Fibroblast of skin of scalp (primary cell): ENCODE measurements at regions not wholly inside any gene's neighbourhood (a gene's known extent, or its start where the extent isn't known, plus 50 kb on each side); places are given as distances from the start of the nearest gene placed in this dataset.
"Not testable (repeated sequence)": the region's sequence is repeated elsewhere in the genome, so short reads cannot be mapped to it uniquely, and the experiment has no call there.

Experiments used
- DNase-seq: peaks from one replicate; pipeline ENCODE4 v3.0.0-alpha.2; 2013

DNA sequence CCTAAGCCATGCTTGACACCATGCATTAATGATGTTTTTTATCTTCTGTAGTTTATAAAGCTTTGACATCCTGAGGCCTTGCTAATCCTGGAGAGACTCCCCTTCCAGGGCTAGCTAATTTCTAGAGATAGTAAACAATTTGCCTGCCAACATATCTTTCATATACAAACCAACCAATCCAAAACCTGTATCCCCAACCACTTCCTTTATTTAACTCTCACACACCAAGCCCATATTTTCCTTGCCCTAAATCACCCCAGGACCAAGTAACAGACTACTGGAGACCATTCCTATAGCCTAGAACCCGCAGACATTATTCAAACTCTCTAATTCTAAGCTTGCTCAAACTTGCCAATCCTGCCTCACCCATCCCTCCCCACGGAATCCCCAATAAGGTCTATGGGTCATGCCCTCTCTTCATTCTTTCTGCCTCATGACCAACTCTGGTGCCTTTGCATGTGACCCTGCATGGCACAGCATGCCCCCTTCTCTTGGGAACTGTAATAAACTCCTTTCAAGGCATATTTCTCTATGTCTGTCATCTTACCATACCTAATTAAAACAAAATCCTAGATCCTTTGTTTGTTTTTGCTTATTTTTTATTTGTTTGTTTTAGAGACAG lies 116.6 kb upstream of the CACUL1 start:
- no peak for DNase-seq

DNA sequence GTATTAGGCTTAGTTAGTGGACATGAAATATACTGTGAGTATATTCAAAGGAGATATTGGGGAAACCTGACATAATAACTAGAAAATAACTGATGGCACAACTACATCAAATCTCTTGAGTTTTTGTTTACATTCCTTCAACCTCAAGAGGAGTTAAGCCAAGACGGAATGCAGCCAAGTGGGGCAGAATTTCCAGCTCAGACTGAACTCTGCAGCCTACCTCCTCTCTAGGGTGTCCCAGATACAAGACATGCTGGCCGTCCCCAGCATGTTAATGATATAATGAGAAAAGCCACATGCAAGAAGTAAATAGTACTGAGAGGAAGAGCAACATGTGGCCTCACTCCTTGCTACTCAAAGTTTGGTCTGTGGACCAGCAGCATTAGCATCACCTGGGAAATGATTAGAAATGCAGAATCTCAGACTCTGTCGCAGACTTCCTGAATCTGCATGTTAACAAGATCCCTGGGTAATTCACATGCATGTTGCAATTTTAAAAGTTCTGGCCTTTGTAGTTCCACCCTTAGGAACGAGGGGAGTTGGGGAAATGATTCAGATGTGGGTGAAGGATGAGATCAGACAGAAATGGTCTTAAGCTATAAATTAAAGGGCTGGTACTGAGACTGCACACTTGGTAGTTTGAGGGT lies 118.4 kb upstream of the CACUL1 start:
- DNase-seq = peak; percentile 8

DNA sequence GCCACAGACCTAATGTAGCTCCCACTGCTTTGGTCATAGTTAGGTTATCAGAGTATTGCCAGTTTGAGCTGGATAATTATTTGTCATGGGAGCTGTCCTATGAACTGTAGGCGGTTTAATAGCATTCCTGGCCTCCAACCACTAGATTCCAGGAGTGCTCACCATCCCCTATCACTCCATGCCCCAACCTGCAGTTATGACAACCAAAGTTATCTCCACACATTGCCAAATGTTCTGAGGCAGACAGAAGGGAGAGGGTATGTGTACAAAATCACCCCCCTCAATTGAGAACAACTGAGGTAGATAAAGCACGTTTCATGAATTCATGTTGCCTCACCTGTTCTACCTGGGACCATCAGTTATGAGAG lies 119.0 kb upstream of the CACUL1 start:
- no peak for DNase-seq

- no peak for DNase-seq
Measured at GRCh38 chr10:118874171-118874570, 119.4 kb upstream of the CACUL1 start.

DNA sequence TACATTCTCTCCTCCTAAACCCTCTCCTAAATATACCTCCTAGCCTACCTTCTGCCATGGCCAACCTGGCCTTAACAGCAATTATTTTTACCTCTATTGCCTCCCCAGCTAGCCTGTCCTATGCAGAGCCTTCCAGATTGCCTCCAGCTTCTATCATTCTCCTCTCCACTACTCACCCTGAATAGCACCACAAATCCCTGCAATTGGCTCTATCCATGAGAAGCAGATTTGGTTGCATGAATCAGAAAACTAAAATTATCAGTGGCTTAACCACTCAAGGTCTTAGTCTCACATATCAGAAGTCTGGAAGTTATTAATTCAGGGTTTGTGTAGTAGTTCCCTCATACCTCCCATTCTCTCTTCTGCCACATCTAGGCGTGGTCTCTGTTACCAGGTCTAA lies 120.3 kb upstream of the CACUL1 start:
- DNase-seq = no peak

- DNase-seq = no peak
Measured at GRCh38 chr10:118882741-118883140, 128.0 kb upstream of the CACUL1 start.

- DNase-seq = no peak
Measured at GRCh38 chr10:118892255-118892654, 137.3 kb upstream of the NANOS1 start.

DNA sequence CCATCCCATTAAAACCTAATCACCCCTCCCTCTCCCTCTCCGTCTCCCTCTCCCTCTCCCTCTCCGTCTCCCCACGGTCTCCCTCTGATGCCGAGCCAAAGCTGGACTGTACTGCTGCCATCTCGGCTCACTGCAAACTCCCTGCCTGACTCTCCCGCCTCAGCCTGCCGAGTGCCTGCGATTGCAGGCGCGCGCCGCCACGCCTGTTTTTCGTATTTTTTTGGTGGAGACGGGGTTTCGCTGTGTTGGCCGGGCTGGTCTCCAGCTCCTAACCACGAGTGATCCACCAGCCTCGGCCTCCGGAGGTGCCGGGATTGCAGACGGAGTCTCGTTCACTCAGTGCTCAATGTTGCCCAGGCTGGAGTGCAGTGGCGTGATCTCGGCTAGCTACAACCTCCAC lies 134.6 kb upstream of the NANOS1 start:
- not testable (repeated sequence) for DNase-seq

DNA sequence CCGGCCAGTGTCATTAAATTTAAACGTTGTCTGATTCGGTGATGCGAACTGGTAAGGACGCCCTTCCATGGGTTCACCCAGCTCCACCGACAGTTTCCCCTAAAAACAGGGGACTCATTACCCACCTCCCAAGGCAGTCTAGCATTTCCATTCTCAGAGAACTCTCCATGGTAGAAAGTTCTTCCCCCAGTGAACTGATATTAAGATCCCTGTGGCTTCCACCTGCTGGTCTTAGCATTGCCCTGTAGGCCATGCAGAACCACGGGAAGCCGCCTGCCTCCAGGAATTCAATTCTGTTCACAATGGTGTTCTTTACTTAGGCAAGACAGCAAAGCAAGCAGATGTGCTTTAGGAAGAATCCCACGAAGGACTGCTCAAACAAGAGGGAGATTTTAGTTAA lies 128.9 kb upstream of the NANOS1 start:
- no peak for DNase-seq

- DNase-seq = no peak
Measured at GRCh38 chr10:118901380-118901779, 128.1 kb upstream of the NANOS1 start.

GRCh38 chr10:118901906-118902305 lies 127.6 kb upstream of the NANOS1 start:
- no peak for DNase-seq

GRCh38 chr10:118902656-118903055 lies 126.9 kb upstream of the NANOS1 start:
- not testable (repeated sequence) for DNase-seq

DNA sequence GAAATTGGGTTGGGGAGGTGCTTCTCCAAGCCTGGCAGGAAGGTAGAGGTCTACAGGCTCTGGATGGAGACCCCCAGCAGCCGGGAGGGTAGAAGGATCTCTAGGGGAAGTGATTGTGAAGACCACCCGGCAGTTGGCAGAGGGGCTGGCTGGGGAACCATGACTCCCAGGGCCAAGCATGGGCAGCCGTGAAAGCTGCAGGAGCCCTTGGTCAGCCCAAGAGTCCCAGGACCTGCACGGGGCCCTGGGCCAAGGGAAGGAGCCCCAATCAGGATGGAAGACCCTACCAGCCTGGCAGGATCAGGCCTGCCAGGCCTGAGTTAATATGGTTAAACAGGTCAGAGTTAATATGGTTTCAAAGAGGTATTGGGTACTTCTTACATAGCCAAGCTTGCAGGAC lies 126.3 kb upstream of the NANOS1 start:
- no peak for DNase-seq

DNA sequence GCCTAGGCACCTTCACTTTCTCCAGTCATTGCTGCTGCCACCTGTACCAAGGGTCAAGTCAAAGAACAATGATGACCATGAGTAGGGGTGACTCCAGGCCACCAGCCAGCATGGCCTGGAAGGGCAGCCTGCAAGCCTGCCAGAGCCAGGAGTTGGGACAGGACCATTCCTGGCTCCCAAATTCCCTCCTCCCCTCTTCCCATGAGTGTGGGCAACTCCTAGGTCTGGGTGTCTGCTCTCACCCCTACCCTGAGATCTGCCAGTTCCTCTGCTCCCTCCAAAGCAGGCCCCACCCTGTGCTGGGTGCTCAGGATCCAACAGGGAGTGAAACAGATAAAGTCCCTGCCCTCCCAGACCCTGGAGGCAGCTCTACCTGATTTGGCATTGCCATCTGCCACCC lies 125.8 kb upstream of the NANOS1 start:
- DNase-seq = no peak

- no peak for DNase-seq
Measured at GRCh38 chr10:118904286-118904685, 125.2 kb upstream of the NANOS1 start.

DNA sequence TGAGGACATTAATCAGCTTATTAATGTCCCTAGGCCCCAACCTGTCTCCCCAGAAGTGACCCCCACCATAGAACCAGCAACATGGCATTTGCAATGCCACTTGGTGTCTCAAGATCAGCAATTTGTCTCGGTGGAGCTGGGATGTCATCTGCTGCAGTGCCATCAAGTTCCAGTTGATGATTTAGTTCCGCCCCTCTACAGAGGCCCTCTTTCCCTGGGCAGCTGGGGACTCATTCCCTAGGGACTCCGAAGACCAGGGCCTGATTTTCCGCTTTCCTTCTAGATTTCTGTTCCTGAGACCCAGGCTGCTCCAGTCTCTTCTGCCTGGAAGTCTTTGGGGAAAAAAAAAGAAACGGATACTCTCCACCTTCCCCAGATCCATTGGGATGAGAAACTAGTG lies 122.5 kb upstream of the NANOS1 start:
- DNase-seq = no peak

GRCh38 chr10:118908557-118909256 lies 120.8 kb upstream of the NANOS1 start:
- DNase-seq = no peak

DNA sequence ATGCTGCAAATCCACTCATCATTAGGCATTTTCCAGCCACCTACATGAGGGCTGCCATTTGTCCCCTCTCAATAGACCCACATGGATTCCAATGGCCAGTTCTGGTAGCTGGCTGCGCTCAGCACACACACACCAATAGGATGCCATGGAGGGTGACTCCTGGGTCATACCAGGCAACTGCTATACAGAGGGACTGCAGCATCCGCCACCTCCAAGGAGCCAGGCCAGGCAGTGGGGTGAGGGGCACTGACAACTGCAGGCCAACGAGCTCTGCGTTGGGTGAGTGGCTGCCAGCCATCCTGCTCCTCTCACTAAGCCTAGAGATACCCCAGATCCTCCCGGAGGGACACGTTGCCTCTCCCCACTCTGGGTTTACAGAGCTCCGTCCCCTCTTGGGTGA lies 118.8 kb upstream of the NANOS1 start:
- DNase-seq = no peak

- DNase-seq = peak; percentile 0
Measured at GRCh38 chr10:118911363-118911762, 118.2 kb upstream of the NANOS1 start.

DNA sequence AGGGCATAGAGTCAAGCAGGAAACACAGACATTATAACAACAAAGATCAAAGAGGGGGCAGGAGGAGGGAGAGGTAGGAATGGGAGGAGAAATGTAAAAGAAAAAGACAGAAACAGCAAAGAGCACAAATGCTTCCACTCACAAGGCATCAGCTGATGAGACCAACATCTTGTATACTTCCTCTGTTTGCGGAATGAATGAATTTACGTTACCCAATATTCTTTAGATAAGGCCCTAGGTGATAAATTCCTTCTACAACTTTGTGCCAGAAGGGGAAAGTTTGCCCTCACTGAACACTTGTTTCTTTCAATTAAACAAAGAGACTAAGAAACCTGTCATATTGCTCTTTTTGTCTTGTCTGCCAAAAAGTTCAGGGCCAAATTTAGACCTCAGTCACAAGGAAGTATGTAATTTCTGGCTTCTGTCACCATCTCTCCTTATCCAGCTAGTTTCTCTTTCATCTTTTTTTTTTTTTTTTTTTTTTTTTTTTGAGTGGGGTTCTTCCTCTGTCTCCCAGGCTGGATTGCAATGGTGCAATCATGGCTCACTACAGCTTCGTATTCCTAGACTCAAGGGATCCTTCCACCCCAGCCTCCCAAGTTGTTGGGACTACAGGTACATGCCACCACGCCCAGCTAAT lies 116.4 kb upstream of the NANOS1 start:
- no peak for DNase-seq

- no peak for DNase-seq
Measured at GRCh38 chr10:118913825-118914224, 115.7 kb upstream of the NANOS1 start.

GRCh38 chr10:118914629-118915028 lies 114.9 kb upstream of the NANOS1 start:
- DNase-seq = no peak

- DNase-seq = no peak
Measured at GRCh38 chr10:118915161-118915560, 114.4 kb upstream of the NANOS1 start.

- DNase-seq = no peak
Measured at GRCh38 chr10:118916777-118917176, 112.7 kb upstream of the NANOS1 start.
